Uterus (tissue), 2 donors: ENCODE measurements at regions not wholly inside any gene's neighbourhood (a gene's known extent, or its start where the extent isn't known, plus 50 kb on each side); places are given as distances from the start of the nearest gene placed in this dataset.

Experiments
- CTCF ChIP-seq, 4 experiments: fragments of 200-600 bp in 2 of 4; fragments of 450-650 bp in 2 of 4; sonication (generic) in 2 of 4; IDR thresholded peaks; one replicate each; pipeline ENCODE4 v1.5.1; 2016 to 2019; ENCODE audit warnings: antibody characterized with exemption in 4 of 4, mild to moderate bottlenecking in 2 of 4, moderate library complexity in 1 of 4
- POLR2A ChIP-seq, 2 donors: fragments of 450-650 bp; IDR thresholded peaks; one replicate each; pipeline ENCODE4 v1.6.1; 2016; ENCODE audit warnings: antibody characterized with exemption in 2 of 2, mild to moderate bottlenecking in 1 of 2, moderate library complexity in 1 of 2

- TF ChIP-seq CTCF (IDR thresholded peaks at IDR 0.05) (no peak), POLR2A (IDR thresholded peaks at IDR 0.05) (no peak)
These were observed 134.4 kb downstream of the OMA1 start for GRCh38 chr1:58412071-58412580.
